DMS153 (cell line): ENCODE measurements at regions not wholly inside any gene's neighbourhood (a gene's known extent, or its start where the extent isn't known, plus 50 kb on each side); places are given as distances from the start of the nearest gene placed in this dataset.

Source experiments
- DNase-seq: peaks from one replicate; lab custom pipeline; 2025; lab: John Stamatoyannopoulos, UW

DNA sequence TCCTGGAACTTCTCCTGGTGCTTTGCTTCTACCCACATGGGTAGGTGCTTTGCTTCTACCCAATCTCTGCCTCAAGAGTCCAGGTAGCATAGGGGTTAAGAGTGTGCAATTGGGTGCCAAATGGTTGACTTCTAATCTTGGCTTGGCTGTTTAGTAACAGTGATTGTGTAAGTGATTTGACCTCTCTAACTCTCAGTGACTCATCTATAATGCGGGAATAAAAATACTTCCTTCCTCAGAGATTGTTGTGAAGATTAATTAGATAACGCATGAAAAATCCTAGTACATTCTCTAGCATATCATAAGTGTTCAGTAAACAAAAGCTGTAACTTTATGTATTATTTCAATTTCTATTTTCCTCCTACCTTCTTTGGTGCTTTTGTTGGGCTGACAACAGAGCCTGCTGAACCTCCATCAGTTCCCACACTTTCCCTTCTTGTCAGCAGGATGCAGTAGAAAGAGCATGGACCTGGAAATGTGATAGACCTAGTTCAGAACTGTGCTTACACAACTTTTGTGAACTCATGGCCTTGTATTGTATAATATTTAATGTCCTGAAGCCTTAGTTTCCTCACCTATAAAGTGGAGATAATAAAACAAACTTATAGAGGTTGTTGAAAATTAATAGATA, 72.9 kb upstream of the SMIM36 start:
- no peak for DNase-seq

DNA sequence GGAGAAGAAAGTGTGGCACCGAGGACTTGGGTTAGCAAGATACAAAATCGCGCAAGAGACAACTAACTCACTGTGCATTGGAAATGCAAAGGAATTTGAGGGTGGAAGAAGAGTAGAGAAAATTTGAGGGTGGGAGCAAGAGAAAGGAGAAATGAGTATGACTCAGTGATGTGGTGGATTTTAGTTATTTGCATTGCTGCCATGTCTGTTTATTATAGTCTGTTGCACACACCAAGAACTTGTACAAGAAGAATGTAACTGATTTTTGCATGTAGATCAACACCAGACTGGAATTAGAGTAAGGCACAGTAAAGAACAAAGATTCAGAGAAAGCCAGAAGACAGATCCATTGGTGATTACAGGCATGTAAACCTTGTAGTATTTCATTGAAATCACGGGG, 71.6 kb upstream of the SMIM36 start:
- no peak for DNase-seq

DNA sequence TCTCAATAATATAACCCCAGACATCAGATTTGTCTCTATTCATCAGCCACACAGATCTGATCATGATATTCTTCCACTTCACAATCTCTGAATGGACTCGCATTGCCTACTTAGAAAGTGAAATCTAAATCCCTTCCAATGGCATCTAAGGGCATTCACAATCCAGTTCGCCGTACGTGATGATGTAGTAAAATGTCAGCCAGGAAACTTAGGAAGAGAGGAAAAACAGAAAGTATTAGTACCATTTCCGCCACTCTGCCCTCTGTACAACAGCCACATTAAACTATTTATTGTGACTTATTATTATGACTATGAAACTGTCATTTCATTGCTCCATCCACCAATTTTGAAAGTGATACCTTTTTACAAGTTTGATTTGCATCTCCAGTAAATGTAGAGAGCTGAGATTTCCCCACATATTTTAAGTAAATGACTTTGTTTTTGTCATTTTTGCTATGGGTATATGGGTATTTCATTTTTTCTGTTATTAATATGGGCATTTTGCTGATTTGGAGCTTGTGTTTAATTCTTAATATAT, 69.4 kb upstream of the SMIM36 start:
- DNase-seq = no peak

DNA sequence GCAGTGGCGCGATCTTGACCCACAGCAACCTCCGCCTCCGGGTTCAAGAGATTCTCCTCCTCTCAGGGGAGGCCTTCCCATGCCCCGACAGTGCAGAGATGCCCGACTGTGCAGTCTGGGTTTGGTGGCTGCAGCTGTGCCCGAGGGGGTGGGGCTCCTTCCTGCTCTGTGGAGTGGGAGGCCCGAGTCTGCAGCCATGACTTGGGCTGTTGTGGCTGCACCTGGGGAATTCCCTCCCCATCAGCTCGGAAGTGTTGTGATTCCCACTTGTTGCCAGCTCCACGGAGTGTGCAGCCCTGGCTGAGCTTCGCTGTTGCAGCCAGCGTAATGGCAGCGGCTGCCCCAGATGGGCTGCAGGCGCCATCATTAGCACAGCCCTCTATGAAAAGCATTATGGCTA, 66.4 kb upstream of the SMIM36 start:
- DNase-seq = peak; percentile 24

DNA sequence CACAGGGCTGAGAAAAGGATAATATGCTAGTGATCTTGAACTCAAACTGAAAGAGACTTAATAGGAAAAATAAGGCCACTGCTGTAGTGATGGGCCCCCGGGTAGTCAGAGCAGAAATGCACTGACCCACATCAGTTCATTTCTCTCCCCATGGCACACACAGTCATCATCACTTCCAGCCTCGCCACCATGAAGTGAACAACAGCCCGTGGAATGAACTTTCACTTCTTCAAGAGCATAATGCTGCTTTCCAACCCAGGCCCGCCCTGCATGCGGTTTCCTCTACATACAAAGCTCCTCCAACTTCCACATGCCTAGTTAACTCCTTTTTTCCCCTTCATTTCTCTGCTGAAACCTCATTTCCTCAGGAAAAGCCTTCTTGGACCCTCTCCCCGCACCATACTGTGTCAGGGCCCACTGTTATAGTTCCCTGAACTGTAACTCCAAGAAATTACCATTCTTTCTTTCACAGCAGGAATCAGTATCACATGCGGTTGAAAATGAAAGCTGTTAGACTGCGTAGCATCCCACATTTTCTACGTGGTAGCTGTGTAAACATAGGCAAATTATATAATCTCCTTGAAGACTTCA, 65.8 kb upstream of the SMIM36 start:
- DNase-seq = no peak

DNA sequence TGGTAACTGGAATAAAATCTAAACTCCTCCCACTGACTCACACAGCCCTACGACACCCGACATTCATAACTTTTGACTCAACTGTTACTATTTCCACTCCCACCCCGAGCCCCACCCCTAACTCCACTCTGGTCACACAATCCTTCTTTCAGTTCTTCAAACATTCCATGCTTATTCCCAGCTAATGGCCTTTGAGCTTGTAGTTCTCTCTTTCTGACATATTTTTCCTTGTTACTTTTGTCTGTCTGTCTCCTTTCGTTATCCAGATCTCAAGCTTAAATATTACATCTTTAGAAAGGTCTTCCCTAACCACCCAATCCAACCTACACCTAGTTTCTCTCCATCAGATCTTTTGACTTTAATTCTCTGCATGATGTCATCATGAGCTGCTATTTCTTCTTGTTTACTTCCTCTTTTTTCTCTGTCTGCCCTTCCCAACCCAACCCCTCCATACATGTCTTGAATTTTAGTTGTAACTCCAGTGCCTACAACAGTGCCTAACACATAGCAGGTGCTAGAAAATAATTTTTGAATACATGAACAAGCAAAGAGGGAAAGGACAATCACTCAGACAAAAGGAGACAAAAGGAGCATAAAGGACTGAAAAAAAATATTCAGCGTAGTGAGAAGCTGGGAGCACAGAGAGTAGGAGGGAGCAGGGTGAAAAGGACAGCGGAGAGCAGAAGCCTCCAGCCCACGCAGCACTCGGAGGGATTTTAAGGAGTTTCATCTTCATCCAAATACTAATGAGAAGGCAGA, 65.2 kb upstream of the SMIM36 start:
- peak; percentile 8 for DNase-seq

DNA sequence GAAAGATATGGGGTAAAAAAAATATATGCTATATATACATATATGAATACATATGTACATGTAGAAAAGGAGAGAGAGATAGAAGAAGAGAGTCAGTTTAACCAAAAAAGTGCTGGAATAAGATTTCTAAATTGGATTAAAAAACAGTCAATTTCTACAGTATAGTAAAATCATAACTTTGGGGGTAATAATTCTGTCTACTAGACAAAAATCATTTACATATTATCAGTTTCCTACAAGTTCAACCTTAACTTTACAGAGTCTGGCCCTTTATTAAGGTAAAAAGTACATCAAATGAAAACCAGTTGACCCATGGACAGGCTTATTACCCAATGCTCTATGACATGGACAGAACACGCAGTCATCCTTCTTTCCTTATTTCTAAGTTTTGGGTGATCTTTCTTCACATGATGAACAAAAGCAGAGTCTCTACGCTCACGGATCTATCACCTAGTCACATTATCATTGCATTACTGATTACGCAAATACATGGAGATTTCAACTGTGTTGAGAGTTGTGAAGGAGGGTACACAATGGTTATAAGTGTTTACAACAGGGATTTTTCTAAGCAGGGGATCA, 63.9 kb upstream of the SMIM36 start:
- DNase-seq = no peak

DNA sequence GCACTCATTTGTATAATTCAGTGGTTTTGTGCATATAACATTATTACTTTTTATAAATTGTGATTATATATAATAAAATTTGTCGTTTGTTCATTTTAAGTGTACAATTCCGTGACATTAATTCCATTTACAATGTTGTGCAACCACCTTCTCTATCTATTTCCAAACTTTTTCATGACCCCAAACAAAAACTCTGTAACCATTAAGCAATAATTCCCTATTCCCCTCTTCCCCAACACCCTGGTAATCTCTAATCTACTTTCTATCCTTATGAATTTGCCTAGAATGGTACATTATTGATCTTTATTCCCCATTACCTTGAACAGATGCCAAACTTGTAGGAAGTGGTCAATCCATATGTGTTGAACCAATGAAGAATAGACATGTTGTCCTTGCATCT, 61.3 kb upstream of the SMIM36 start:
- no peak for DNase-seq

DNA sequence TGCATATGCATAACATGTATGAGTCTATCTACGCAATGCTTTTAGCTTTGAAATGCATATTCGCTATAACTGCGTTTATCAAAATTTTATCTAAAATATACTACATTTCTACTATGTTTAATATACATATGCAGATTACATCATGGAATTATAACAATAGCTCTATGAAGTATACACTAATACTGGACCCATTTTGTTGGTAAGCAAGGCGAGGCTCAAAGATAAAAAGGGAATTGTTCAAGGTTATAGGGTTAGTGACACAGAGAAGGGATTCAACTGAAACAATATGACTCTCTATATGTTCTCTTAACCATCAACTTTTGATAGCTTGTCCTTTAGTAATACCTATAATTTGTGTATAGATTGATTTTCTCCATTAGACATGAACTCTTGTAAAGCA, 60.9 kb upstream of the SMIM36 start:
- no peak for DNase-seq

DNA sequence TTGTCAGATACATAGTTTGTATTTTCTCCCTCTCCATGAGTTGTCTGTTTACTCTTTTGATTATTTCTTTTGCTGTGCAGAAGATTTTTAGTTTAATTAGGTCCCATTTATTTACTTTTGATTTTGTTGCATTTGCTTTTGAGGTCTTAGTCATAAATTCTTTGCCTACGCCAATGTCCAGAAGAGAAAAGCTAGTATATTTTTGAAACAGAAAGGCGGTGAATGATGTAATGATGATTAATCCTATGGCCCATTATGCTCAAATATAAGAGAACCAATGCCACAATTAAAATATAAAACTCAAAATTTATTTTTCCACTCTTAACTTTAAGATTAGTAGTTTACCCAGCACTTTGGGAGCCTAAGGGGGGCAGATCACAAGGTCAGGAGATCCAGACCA, 59.8 kb upstream of the SMIM36 start:
- no peak for DNase-seq

DNA sequence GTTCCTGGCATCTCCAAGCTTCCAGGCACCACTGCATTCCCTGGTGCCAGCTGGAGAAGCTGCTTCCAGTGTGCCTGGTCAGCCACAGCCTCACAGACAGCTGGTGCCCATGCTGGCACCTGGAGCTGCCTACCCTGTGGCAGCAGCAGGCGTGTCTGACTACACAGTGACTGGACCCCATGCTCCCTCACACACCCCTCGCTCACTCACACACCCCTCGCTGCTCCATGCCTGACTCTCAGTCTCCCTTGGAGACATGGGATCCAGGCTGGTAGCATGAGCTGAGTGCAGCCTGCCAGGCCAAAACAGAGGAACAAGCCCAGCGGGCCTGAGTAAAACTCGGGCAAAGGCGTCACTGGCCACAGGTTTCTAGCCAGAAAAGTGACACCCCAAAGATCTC, 59.1 kb upstream of the SMIM36 start:
- no peak for DNase-seq

DNA sequence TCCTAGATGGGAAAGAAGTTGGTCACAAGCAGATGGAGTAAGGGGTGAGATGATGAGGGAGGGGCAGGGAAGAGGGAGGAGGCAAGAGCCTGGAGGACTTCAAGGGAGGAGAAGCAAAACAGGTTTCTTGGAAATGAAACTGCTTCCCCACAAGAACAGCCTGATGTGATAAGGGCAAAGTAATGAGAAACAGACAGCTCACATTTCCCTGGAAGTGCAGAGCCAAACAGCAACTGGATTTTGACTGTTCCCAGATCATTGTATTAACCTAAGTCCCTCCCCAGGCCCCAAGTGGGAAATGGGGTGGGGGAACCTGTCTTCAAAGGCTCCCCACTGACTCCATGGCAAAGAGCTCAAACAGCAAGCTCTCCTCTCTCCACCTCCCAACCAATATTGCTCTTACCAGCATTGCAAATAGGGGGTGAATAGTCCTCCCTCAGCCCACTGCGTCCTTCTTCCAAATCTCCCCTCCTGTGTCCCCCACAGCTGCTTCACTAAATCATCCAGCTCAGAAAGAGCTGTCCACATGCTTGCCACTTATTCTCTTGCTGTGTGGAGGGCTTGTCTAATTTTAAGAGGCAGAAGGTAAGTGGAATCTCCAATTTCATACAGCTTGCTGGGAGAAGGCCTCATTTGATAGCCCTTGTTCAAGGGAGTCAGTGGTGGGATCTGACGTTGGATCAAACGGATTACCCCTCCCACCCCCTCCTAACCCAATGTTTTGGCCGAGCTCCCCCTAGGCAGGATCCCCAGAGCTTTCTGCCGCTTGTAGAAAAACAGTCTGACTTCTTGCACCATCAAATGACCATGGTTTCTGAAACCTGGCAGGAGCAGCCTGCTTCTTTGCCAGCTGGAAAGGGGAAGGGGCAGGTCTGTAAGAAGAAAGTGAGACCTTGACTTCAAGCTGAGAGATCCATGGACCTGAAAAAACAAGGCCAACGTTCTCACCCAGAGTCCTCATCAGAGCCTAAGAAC, 56.3 kb upstream of the SMIM36 start:
- no peak for DNase-seq

DNA sequence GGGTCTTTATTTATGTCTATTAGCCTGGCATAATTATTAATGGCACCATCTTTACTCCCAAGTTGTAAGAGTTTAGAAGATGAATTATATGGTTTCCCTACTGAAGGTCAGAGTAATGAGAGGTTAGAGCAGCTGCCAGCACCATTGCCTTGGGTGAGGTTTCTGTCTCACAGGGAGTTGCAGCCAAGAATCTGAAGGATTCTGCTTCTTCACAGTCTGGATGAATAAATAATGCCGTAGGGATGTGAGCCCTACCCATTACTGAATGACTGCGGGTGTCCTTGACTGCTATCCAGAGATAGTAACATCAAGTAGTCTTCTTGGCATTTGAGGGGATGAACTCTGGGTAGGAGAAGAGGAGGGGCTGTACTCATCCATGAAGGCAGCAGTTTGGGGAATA, 52.8 kb upstream of the SMIM36 start:
- no peak for DNase-seq

DNA sequence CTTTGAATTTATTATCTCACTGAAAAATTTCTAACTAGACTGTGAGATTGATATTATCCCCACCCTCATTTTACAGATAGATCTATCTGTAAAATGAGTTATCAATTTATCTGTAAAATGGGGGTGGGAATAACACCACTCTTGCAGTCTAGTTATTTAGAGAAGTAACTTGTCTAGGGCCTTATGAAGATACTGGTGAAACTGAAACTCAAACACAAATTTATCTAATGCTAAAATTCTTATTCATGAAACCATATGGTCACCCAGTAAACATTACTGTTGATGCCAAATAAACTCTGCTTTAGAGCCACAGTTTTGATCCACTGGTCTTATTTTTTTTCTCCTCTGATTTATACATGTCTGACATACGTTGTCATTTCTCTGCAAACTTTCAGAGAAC, 52.1 kb upstream of the SMIM36 start:
- no peak for DNase-seq

DNA sequence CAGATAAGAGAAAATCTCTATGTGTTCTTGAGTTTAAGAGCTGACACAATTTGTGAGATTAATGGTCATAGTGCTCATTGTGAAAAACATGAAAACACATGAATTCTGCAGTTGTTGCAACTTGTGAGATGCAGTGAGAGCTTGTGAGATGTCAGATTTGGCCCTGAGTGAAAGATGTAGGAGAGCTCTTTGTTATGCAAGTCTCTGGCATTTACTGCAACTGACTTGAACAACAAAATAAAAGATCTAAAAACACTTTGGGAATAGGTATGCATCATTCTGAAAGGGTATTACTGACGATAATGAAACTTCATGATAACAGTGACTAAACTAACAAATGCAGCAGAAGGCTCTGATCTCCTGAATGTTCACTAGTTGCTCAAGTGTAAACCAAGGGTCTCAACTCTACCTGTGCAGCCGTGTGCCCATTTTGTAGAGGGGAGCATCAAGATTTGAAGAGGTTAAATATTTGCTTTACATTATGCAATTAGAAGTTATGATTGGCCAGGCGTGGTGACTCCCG, 50.8 kb upstream of the SMIM36 start:
- no peak for DNase-seq

DNA sequence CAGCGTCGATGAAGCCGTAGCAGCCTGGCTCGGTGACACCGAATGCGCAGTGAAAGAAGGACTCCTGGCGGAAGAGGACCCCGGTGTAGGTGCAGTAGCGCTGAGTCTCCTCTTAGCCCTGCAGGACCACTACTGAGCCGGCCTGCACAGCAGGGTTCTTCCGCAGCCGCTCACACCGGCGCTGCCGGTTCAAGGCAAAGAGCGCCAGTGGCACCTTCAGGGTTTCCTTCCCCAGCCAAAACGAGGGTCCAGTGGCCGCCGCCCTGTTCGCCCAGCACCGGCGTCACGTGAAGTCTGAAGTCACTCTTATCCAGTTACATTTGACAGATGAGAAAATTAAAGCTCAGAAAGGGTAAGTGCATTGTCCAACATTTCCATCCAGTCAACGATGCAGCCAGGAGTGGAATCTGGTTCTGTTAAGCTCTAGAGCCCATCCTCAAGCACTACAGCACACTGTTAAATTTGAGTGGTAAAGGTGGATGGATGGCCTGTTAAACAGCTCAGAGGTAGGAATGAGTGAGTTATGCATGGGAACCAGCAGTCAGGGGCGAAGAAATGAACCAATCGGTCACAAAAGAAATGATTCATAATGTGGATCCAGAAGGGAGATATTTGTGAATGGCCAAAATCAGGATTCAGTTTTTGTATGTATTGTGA, 50.2 kb upstream of the SMIM36 start:
- DNase-seq = no peak
